ENCODE measurements at regions not wholly inside any gene's neighbourhood (a gene's known extent, or its start where the extent isn't known, plus 50 kb on each side); places are given as distances from the start of the nearest gene placed in this dataset.
"Not testable (repeated sequence)": the region's sequence is repeated elsewhere in the genome, so short reads cannot be mapped to it uniquely, and the experiment has no call there.

DNA sequence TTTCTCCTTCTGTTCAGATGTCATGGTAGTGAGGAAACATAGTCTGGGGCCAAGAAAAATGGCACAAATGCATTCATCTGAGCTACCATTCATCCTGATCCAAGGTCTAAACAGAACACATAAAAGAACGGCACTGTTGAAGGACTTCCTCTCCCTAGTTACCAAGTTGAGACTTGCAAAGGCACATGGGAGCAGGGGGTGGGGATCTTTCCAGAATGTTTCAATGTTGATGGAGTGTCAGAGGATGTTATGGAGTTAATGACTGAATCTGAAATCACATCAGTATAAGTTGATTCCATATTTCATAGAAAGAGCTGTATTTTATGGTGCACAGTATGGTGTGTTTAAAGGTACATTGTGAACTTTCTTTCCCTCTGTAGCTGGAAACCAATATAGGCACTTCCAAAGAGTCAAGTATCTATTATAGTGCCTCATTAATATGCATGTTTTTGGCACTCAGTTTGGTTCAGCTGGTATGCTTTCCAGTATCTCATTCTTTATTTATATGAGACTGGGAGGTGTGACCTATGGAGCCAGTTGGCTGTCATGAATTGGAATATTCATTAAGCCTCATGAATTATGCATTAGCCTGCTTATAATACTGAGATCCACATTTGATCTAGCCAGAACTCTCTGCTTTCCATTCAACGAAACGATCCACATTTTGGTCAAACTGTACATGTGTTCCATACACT is 603.0 kb downstream of the NR2F1-AS1 start:
- no peak for DNase-seq

DNA sequence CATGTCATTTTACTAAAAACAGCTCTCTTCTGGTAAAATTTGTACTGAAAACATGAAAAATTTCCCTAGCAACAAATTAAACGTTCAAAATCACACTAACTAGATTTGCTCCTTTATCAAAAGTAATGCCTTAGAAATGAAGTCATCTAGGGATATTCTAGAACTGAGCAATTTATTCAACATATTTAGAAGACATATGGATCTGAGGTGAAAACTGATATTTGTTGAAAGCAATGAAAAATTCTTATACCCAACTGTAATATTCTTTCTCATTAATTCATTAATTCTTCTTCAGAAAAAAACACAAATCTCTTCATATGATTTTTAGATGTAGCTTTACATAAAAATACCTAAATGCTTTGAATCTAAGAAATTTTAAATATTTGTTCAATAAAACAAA is 604.9 kb downstream of the NR2F1-AS1 start:
- DNase-seq, result no peak

DNA sequence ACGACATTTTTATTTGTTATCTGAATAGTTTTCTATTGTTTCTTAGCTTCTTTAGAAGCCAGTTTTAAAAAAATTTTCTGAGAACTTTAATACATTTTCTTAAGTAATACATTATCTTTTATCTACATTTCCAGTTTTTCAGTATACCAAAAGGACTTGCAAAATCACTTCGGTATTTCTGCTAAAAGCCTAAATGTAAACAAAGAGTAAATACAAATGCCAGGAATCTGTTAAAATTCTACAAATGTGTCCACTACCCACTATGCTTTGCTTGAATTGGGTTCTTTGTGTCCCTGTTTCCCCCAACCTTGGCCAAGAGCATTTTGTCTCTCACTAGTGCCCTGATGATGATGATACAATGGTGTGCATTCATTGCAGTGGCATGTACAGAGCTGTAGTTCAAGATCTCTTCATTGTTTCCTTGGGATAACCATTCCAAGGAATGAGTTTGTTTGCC is 611.2 kb downstream of the NR2F1-AS1 start:
- DNase-seq, result no peak

DNA sequence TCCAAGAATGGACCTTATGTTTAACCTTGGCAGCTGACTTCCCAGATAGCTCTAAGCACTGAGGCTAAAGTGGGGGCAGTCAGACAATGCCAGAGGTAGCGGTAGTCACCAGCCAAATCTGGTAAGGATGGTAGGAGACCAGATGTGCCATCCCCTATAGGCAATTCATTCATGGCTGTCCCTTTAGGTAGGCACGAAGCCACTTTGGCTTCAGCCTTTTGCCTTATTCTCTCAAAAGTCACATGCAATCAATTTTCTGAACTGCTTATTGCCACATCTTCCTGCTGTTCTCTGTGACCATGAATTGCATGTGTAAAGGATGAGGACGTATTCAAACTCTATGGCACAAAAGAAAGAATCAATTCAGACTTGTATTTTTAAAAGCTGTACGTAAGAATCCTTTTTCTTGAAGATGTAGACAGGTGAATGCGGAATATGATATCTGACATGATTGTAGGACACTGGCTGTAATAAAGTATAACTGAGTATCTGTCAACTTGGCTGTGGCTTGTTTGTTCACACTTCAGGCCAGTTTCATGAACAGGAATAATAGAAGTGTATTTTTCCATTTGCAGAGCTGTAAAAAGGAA is 611.7 kb downstream of the NR2F1-AS1 start:
- DNase-seq, result no peak

DNA sequence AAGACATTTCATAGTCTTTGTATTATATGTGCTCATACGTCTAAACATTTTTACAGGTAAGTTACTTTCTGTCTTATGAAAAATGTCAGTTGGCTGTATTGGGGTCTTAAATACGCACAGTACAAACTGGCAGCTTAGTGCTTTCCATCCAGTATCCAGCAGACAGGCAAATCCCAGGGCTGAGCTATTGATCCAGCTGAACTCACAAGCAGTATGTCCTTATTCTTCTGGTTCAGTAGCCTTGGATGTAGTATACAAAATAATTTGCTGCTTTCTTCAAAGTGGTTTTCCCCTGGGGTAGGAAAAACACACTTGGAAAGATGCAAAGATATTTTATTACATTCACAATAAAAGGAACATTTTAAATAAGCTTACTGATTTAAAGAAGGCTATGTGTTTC is 617.2 kb downstream of the NR2F1-AS1 start:
- no peak for DNase-seq

DNA sequence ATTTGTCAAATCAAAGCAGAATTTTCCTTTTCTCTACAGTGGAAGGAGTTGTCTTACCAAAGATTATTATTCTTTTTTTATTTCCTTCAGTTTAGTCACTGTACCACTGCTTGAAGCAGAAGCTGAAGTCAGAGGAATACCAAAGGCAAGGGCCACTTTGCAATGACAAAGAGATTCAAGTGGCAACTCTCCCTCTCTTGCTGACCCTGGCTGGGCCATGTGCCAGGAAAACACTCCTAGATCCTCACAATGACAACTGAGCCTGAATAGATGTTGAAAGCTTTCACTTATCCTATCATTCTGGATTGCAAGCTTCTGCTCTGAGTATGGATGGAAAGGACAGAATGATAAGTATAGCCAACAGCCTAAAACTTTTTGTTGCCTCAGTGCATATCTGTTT is 618.3 kb downstream of the NR2F1-AS1 start:
- DNase-seq, result no peak

DNA sequence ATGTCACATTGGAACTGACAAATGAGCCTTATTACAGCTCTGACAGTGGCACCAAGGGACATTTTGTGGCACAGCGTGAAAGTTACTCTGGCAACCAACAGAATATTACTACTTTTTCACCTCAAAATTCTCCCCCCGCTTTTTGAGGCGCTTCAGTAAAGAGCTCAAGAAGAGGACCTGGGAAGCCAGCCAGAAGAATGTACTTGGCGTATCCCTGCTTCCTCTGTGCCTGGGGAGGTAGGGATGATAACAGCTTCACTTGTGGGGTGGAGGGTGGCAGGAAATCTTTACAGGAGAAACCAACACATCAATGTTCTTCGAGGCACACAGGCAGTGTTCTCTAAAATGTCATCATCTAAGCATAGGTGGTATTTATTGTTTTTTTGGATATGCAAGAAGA is 624.1 kb downstream of the NR2F1-AS1 start:
- DNase-seq, result no peak

DNA sequence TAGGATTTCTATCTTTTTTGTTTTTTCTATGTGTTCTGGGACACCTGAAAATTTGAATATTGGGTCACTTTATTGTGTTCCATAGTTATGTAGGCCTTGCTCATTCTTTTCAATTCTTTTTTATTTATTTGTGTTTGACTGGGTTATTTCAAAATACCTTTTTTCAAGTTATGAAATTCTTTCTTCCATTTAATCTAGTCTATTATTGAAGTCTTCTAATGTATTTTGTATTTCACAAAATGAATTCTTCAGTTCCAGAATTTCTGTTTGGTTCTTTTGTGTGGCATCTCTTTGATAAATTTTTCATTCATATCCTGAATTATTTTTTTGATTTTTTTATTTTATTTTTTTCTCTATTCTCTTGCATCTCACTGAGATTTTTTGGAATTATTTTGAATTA is 628.8 kb downstream of the NR2F1-AS1 start:
- no peak for DNase-seq

DNA sequence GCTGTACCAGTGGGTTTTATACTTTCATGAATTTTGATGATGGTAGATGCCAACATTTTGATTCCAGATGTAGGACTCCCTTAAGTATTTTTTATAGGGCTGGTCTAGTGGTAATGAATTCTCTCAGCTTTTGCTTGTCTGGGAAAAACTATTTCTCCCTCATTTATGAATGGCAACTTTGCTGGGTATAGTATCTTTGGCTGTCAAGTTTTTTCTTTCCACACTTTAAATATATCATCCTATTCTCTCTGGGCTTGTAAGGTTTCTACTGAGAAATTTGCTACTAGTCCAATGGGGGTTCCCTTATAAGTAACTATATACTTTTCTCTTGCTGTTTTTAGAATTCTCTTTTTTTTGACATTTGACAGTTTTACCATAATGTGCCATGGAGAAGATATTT is 629.3 kb downstream of the NR2F1-AS1 start:
- DNase-seq, result no peak

DNA sequence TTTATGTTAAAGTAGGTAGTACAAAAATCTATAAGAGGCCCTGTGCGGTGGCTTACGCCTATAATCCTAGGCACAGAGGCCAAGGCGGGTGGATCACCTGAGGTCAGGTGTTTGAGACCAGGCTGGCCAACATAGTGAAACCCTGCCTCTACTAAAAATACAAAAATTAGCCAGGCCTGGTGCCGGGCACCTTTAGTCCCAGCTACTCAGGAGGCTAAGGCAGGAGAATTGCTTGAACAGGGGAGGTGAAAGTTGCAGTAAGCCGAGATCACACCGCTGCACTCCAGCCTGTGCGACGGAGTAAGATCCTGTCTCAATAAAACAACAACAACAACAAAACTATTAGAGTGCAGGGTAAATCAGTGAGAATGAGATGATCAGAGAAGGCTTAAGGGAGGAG is 634.5 kb downstream of the NR2F1-AS1 start:
- no peak for DNase-seq

DNA sequence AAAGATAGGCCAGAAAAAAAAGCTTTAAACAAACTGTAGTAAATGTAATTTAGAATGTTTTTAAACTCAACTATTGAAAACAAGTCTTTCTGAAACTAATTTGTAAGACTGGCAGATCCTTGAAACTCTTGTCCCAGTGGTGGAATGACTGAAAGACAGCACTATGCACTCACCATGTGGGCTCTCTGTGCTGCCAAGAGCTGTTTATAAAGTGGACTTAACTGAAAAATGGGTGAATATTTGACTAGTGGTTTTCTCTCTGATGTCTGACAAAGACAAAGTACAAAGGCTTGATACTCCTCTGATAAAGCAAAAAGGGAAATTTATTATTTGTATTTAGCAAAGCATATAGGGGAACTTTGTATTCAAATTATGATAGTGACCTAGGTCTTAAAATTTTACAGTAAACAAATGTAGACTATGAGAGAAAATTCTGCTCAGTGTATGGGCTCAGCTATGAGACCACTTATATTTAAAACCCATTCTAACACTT is 635.4 kb downstream of the NR2F1-AS1 start:
- DNase-seq, result no peak

DNA sequence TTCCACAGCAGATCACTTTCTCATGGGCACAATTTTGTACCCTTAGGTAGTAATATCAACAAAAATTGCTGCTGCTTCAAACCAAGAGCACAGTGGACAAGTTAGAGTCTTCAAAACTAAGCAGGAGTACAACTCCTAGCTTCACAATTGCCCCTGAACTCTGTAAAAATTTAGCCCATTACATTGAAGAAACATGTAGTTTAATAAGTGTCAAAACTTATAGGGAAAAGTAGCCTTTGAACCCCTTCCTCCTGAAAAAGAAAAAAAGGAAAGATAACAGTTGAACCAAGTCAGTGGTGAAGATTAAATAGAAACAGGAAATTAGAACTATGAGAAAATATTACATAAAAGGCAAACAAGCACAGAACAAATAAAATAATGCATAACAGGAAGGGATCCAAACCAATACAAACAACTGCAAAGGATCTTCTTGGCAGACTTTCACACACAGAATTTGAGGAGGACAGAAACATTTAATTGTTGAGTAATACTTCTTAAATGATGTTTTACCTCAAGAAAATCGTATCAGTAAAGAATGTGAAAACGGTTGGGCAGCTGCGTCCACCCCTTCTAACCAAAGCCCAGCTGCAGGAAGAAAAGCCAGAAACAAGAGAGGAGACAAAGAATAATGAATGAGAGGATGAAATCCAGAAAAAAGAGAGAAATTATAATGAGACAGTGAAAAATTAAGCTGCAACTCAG is 636.0 kb downstream of the NR2F1-AS1 start:
- no peak for DNase-seq

DNA sequence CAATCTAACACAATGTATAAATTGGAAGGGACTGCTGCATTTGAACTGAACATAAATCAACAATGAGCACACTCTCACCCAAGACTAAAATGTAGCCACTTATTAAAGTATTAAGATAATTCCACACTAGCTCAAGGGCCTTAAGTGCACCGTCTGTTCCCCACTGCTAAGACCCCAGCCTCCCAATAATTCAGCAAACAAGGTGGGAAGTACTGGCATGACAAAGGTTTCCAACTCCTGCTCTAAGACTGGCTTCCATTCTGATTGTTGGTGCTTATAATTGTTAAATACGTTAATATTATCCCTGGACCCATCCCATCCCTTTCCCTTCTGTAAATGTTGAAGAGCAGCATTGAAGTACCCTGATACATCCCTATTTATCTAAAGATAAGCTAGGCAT is 636.7 kb downstream of the NR2F1-AS1 start:
- DNase-seq, result no peak

DNA sequence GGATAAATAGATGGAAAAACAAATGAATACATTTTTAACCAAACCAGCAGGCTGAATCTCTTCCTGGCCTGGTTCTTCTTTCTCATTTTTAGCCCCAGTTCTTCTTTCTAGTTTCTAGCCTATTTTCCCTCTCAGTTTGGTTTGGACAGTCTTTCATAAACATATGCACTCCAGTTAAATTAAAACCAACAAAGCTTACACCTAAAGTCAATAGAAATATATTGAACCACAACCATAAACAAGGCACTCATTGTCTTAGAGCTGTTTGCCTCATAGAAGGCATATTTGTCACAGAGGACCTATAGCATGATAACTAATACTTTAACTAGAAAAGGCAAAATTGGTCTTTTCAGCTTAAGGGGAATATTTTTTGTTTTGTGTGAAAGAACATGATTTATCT is 638.3 kb downstream of the NR2F1-AS1 start:
- DNase-seq, result no peak

DNA sequence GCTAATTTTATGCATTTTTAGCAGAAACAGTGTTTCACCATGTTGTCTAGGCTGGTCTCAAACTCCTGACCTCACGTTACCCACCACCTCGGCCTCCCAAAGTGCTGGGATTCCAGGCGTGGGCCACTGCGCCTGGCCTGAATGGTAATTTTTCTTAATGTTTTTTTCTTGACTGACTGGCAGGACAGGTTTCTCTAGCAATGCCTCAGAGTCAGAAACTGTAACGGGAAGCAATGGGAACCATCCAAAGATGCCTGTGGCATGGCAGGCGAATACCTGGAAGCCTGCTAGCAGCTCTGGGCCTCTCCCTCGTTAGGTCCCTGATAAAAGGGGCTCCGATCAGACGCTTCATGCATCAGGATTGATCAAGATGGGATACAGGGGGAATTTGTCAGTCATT is 639.2 kb downstream of the NR2F1-AS1 start:
- DNase-seq, result no peak

DNA sequence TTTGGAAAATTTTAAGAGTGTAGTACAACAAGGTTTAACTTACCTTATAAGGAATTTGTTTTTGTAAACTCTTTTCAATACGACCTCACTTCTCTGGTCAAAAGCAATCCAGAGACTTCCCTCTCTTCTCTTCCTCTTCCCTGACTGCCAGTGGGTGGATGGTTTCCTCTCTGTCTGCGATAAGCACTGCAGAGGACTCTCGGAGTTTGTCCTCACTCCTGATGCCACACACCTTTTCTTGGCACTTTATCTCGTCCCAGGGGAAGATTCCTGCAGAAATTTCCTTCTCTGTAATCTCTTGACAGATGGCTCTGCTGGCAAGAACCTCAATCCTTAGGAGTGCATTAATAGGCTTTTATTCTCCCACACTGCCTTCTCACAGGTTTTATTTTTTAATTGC is 641.6 kb downstream of the NR2F1-AS1 start:
- no peak for DNase-seq

DNA sequence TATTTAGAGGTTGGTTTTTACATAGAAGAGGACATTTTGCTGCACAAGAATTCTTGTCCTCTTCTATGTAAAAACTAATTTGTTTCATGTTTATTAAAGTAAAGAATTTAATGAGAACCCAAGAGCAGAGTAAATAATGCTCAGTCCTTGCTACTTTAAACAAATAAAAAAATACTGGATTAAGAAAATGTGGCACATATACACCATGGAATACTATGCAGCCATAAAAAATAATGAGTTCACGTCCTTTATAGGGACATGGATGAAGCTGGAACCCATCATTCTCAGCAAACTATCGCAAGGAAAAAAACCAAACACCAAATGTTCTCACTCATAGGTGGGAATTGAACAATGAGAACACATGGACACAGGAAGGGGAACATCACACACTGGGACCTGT is 643.6 kb downstream of the NR2F1-AS1 start:
- DNase-seq, result not testable (repeated sequence)

DNA sequence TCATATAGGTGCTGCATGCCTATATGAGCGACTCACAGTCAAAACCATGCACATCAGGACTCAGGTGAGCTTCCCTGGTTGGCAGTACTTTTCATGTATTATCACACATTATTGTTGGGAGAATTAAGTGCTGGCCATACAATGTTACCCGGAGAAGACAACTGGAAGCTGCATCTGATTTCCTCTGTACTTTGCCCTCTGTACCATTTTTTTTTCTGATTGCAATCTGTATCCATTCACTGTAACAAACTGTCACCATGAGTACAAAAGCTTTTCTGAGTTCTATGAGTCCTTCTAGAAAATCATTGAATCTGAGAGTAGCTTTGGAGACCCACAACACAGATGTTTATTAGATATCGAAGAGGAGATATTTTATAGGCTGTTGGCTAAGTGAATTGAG is 651.0 kb downstream of the NR2F1-AS1 start:
- no peak for DNase-seq

DNA sequence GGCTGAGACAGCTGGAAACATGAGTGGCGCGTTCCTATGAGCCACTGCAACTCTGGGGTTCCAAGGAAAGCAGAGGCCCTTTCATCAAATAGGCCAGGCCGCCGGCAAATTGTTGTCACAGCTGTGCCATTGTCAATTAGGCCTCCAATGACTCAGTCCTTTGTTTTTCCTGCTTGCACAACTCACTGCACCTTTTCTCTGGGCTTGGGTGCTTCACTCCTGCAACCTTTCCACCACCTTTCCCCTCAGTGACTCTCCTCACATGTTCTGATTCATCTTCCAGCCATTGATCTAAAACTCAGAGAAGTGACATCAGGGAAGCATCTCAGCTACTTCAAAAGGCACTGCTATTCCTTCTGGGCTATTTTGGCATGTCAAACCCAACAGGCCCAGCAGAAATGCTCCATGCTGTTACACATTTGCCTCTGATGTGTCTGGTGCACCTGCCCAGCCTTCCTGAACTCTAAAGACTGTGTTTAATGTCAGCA is 653.7 kb downstream of the NR2F1-AS1 start:
- no peak for DNase-seq

DNA sequence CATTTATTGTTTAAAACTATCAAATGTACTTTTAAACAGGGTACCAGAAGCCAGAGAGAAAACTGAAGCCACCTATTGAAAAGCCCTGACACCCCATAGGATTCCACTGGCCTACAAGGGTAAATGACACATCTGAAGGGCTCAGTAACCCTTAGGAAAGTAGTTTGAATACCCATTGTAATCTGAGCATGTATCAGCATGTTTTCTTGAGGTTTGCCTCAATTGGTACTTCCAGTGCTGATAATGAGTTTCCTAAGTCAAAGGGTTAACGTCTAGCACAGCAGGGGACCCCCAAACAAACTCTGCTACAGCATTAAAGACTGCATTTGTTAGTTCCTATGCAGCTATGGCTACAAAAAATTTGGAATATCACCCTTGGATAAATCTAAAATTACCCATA is 657.1 kb downstream of the NR2F1-AS1 start:
- no peak for DNase-seq

DNA sequence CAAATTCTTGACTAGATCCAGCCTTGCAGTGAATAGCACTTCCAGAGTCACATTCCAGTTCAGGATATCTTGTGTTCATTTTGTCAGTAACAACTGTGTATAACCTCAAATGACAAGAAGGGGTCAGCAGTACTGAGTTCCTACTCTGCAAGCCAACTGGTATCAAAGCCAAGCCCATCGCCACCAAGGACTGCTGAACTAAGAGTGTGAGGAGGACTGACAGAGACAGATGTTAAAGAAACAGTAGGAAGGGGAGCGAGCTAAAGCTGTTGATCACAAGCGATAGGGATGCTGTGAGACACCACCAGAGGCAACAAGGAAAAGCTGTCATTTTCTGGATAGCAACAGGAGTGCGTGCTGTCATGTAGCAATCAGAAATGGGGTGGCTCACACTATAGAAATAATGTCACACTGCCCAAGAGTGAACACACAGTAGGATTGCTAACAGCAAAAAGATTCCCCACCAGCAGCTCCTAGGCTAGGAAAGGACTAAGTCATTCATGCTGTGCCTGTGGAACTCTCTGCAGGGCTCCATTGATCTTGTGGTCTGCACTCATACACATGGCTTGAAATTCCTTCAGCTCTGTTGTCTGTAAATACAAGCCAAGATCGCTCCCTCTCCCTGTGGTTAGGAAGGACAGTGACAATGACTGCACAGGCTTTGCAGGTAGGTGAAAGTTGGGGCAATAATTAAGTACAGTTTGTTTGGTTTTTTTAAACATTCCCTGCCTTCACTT is 658.6 kb downstream of the NR2F1-AS1 start:
- DNase-seq, result no peak

DNA sequence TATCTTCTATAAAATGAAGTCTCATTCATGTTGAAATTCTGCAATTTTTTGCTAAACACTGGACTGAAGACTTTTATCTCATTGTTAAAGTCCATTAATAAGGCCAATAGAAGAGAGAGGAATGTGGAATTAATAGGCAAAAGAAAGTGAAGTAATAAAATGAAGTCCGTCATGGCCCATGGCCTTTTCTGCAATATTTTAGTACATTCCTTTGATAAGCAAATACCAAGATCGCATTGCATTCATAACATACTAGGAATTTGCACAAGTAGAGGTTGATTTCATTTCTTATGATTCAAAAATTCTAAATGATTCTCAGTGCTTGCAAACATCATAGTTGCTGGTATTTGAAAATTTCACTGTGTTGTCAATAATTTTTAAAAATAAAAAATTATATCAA is 664.0 kb downstream of the NR2F1-AS1 start:
- no peak for DNase-seq

DNA sequence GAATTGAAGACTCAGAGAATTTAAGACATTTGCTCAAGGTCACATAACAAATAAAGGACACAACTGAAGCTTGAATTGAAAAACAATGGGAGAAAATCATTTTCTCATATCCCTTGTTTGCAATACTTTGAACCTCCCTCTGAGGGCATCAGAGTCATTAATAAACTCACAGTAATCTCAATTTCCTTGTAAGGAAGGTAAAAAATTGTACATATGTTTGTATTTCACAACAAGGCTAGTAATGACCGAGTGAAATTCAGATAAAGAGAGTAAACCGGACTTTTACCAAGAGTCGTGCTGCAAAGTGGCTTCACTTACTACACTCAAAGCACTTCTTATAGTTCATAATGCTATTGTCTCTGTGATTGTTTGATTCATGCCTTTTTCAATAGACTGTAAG is 665.0 kb downstream of the NR2F1-AS1 start:
- DNase-seq, result no peak

Data from activated CD8-positive, alpha-beta memory T cell treated with anti-CD3 and anti-CD28 coated beads, Interleukin-2, amount 50 U/mL, for 4 hours (primary cell).